OCI-LY7 (cell line): ENCODE measurements at regions not wholly inside any gene's neighbourhood (a gene's known extent, or its start where the extent isn't known, plus 50 kb on each side); places are given as distances from the start of the nearest gene placed in this dataset.

Experiments used
- BruUV-seq: library from RNA; stranded (reverse); fragments of 400-500 nt; replicated peaks from 2 replicates; lab custom pipeline; 2021; lab: Mats Ljungman, UMichigan
- CTCF ChIA-PET: fragments of 300-600 bp; sonication (Branson Sonifier 250); formaldehyde crosslinking; loops from one replicate; lab custom pipeline; 2022; ENCODE audit warnings: antibody characterized with exemption; ENCODE audit not compliant: unreplicated experiment; lab: Charles Lee
- POLR2A ChIA-PET: fragments of 300-600 bp; sonication (Branson Sonifier 250); formaldehyde crosslinking; loops from one replicate; lab custom pipeline; 2022; ENCODE audit warnings: antibody characterized with exemption; lab: Charles Lee
- DNase-seq: peaks from one replicate; pipeline ENCODE4 v3.0.0-alpha.2; 2015; ENCODE audit warnings: low spot score
- H2AFZ ChIP-seq: fragments of 200-600 bp; sonication (generic), shearing (Covaris generic); 2 replicates; pipeline ENCODE4 v1.6.1; 2014; ENCODE audit warnings: mild to moderate bottlenecking, antibody characterized with exemption, low read length, moderate library complexity
- H3K27ac ChIP-seq: fragments of 200-600 bp; sonication (generic); 2 replicates; pipeline ENCODE4 v1.5.1; 2014; ENCODE audit warnings: mixed run types, low read depth, mild to moderate bottlenecking, moderate library complexity, low read length, inconsistent platforms; ENCODE audit not compliant: poor library complexity, severe bottlenecking
- H3K36me3 ChIP-seq: fragments of 200-600 bp; sonication (generic); 2 replicates; pipeline ENCODE4 v1.6.1; 2014; ENCODE audit warnings: mild to moderate bottlenecking, antibody characterized with exemption, low read length, moderate library complexity, mixed read lengths; ENCODE audit not compliant: insufficient read depth
- H3K4me1 ChIP-seq: fragments of 200-600 bp; sonication (generic); 2 replicates; pipeline ENCODE4 v1.5.1; 2014; ENCODE audit warnings: mild to moderate bottlenecking, low read length; ENCODE audit not compliant: insufficient read depth, poor library complexity, severe bottlenecking
- H3K4me2 ChIP-seq: fragments of 200-600 bp; sonication (generic); 2 replicates; pipeline ENCODE4 v1.6.1; 2014; ENCODE audit warnings: mild to moderate bottlenecking, low read length
- H3K4me3 ChIP-seq: fragments of 200-600 bp; sonication (generic); 2 replicates; pipeline ENCODE4 v1.5.1; 2014; ENCODE audit warnings: mild to moderate bottlenecking, low read depth, low read length; ENCODE audit not compliant: poor library complexity, severe bottlenecking
- H3K79me2 ChIP-seq: fragments of 200-600 bp; sonication (generic); 2 replicates; pipeline ENCODE4 v1.6.1; 2016; ENCODE audit warnings: low read depth, mild to moderate bottlenecking, low read length, moderate library complexity, mixed read lengths; ENCODE audit not compliant: insufficient read depth
- H3K9me2 ChIP-seq: fragments of 200-600 bp; sonication (generic); 2 replicates; pipeline ENCODE4 v1.6.1; 2016; ENCODE audit warnings: mild to moderate bottlenecking, low read length, mixed read lengths; ENCODE audit not compliant: insufficient read depth
- H3K9me3 ChIP-seq: fragments of 200-600 bp; sonication (generic); 2 replicates; pipeline ENCODE4 v1.6.1; 2014; ENCODE audit warnings: mild to moderate bottlenecking, mixed run types, low read length, mixed read lengths
- H4K20me1 ChIP-seq: fragments of 200-600 bp; sonication (generic); 2 replicates; pipeline ENCODE4 v1.6.1; 2014; ENCODE audit warnings: mild to moderate bottlenecking, antibody characterized with exemption, low read length, moderate library complexity, mixed read lengths; ENCODE audit not compliant: insufficient read depth
- EZH2phosphoT487 ChIP-seq: fragments of 200-600 bp; sonication (generic); IDR thresholded peaks from 2 replicates; pipeline ENCODE4 v1.6.1; 2018; ENCODE audit warnings: low read depth, borderline replicate concordance, mild to moderate bottlenecking, mixed run types, antibody characterized with exemption, low read length, moderate library complexity, mixed read lengths
- intact Hi-C: fragments of 100-400 bp; cut with micrococcal nuclease; formaldehyde crosslinking; loops from one replicate; pipeline ENCODE4 v1.10.0; 2022; ENCODE audit not compliant: unreplicated experiment
- TF ChIP-seq, protein P1 (sequence below): fragments of 200-600 bp; sonication (generic); conservative IDR thresholded peaks from 2 replicates; pipeline ENCODE4 v1.5.1; 2014; ENCODE audit warnings: mild to moderate bottlenecking, antibody characterized with exemption, low read length, moderate library complexity, mixed read lengths

GRCh38 chr20:12269579-12269978, 351.9 kb downstream of the BTBD3 start:
- no peaks in the 10 kb centered on the region for H4K20me1 ChIP-seq
- H3K36me3 ChIP-seq: no peaks in the 10 kb centered on the region
- H3K9me3 ChIP-seq: no peaks in the 10 kb centered on the region
- no peak overlapping the region for H3K27ac ChIP-seq
- H3K9me2 ChIP-seq: no peaks in the 10 kb centered on the region
- no peak for TF ChIP-seq EZH2phosphoT487
- TF ChIP-seq, protein P1, sequence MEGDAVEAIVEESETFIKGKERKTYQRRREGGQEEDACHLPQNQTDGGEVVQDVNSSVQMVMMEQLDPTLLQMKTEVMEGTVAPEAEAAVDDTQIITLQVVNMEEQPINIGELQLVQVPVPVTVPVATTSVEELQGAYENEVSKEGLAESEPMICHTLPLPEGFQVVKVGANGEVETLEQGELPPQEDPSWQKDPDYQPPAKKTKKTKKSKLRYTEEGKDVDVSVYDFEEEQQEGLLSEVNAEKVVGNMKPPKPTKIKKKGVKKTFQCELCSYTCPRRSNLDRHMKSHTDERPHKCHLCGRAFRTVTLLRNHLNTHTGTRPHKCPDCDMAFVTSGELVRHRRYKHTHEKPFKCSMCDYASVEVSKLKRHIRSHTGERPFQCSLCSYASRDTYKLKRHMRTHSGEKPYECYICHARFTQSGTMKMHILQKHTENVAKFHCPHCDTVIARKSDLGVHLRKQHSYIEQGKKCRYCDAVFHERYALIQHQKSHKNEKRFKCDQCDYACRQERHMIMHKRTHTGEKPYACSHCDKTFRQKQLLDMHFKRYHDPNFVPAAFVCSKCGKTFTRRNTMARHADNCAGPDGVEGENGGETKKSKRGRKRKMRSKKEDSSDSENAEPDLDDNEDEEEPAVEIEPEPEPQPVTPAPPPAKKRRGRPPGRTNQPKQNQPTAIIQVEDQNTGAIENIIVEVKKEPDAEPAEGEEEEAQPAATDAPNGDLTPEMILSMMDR: no peak
- H3K79me2 ChIP-seq: no peaks in the 10 kb centered on the region
- no peak overlapping the region for H2AFZ ChIP-seq
- no peak for DNase-seq
- CTCF ChIA-PET: no interaction called here
- no peak overlapping the region for H3K4me2 ChIP-seq
- no TSS peak for BruUV-seq
- intact Hi-C loops: no loop called here
- H3K4me3 ChIP-seq: no peak overlapping the region
- POLR2A ChIA-PET: interaction anchor here (0.7 kb wide), 1 partner anchor 25 kb away, joined by 4 read pairs; no protein-coding TSS in a partner anchor
- H3K4me1 ChIP-seq: no peaks in the 10 kb centered on the region

DNA sequence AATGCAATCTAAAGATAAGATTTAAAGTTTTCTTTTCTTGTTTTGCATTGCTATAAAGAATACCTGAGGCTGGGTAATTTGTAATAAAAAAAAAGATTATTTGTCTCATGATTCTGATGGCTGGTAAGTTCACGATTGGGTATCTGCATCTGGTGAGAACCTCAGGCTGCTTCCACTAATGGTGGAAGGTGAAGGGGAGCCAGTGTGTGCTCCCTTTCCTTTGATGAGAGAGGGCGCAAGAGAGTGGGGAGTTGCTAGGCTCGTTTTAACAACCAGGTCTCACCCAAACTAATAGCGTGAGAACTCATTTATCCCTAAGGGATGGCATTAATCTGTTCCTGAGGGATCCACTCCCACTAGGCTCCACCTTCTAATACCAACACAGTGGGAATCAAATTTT, 353.2 kb downstream of the BTBD3 start:
- Histone ChIP-seq H3K9me2 (no peaks in the 10 kb centered on the region), H4K20me1 (no peaks in the 10 kb centered on the region), H3K79me2 (no peaks in the 10 kb centered on the region), H3K4me2 (no peak overlapping the region), H3K27ac (no peak overlapping the region), H2AFZ (no peak overlapping the region), H3K9me3 (no peaks in the 10 kb centered on the region), H3K4me3 (no peak overlapping the region), H3K4me1 (no peaks in the 10 kb centered on the region), H3K36me3 (no peaks in the 10 kb centered on the region)
- POLR2A ChIA-PET: no interaction called here
- BruUV-seq: no TSS peak
- CTCF ChIA-PET: no interaction called here
- DNase-seq: no peak
- intact Hi-C loops: no loop called here
- TF ChIP-seq, protein P1: no peak
- TF ChIP-seq EZH2phosphoT487: no peak

- no peaks in the 10 kb centered on the region for H4K20me1 ChIP-seq
- no peaks in the 10 kb centered on the region for H3K36me3 ChIP-seq
- no peak overlapping the region for H3K27ac ChIP-seq
- H3K4me1 ChIP-seq: no peaks in the 10 kb centered on the region
- no peaks in the 10 kb centered on the region for H3K79me2 ChIP-seq
- H3K9me3 ChIP-seq: no peaks in the 10 kb centered on the region
- TF ChIP-seq EZH2phosphoT487: no peak
- TF ChIP-seq, protein P1: no peak
- no peak overlapping the region for H3K4me3 ChIP-seq
- no peak overlapping the region for H2AFZ ChIP-seq
- ChIA-PET POLR2A (no interaction called here), CTCF (no interaction called here)
- BruUV-seq: no TSS peak
- H3K4me2 ChIP-seq: no peak overlapping the region
- intact Hi-C loops: no loop called here
- no peak for DNase-seq
- no peaks in the 10 kb centered on the region for H3K9me2 ChIP-seq
These were observed 358.4 kb downstream of the BTBD3 start for GRCh38 chr20:12276011-12276673.
